OCI-LY1 (cell line): ENCODE measurements at regions not wholly inside any gene's neighbourhood (a gene's known extent, or its start where the extent isn't known, plus 50 kb on each side); places are given as distances from the start of the nearest gene placed in this dataset.

Source experiments
- EZH2 ChIP-seq: fragments of 200-600 bp; sonication (generic), shearing (Covaris generic); IDR thresholded peaks from 2 replicates; pipeline ENCODE4 v1.8.0; 2017; ENCODE audit warnings: borderline replicate concordance, mixed run types, mild to moderate bottlenecking, antibody characterized with exemption, low read length, moderate library complexity, mixed read lengths
- TF ChIP-seq, protein P1 (sequence below): fragments of 200-600 bp; sonication (generic), shearing (Covaris generic); IDR thresholded peaks from 2 replicates; pipeline ENCODE4 v1.5.1; 2017; ENCODE audit warnings: mild to moderate bottlenecking, antibody characterized with exemption, low read length, moderate library complexity, mixed read lengths

DNA sequence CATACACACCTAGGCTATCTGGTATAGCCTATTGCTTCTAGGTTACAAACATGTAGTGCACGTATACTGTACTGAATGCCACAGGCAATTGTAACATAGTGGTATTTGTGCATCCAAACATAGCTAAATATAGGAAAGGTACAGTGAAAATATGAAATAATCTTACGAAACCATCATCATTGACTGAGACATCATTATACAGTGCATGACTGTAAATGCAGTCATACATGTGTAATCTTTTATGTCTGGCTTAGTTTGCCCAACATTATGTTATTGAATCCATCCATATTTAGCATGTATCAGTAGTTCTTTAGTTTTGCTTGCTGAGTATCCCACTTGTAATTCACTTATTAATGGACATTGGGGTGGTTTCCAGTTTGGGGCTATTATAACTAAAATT is 124.9 kb downstream of the CYLD start:
- TF ChIP-seq, protein P1, sequence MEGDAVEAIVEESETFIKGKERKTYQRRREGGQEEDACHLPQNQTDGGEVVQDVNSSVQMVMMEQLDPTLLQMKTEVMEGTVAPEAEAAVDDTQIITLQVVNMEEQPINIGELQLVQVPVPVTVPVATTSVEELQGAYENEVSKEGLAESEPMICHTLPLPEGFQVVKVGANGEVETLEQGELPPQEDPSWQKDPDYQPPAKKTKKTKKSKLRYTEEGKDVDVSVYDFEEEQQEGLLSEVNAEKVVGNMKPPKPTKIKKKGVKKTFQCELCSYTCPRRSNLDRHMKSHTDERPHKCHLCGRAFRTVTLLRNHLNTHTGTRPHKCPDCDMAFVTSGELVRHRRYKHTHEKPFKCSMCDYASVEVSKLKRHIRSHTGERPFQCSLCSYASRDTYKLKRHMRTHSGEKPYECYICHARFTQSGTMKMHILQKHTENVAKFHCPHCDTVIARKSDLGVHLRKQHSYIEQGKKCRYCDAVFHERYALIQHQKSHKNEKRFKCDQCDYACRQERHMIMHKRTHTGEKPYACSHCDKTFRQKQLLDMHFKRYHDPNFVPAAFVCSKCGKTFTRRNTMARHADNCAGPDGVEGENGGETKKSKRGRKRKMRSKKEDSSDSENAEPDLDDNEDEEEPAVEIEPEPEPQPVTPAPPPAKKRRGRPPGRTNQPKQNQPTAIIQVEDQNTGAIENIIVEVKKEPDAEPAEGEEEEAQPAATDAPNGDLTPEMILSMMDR = no peak
- no peak for TF ChIP-seq EZH2
